ENCODE measurements at regions not wholly inside any gene's neighbourhood (a gene's known extent, or its start where the extent isn't known, plus 50 kb on each side); places are given as distances from the start of the nearest gene placed in this dataset.
A peak's percentile ranks its signal among the peaks of the same experiment; 100 is the strongest.

- Histone ChIP-seq H3K4ac (ENCODE audit: low read length) (no peak overlapping the region), H3K79me1 (ENCODE audit: low read depth, low read length) (no peaks in the 10 kb centered on the region), H3K4me1 (ENCODE audit: control insufficient read depth in 2 of 2, insufficient read depth in 1 of 2, low read depth in 1 of 2, low read length in 2 of 2) (no peaks in the 10 kb centered on the region), H2BK12ac (ENCODE audit: low read length) (no peak overlapping the region), H4K8ac (ENCODE audit: low read depth, low read length) (no peak overlapping the region), H2AFZ (ENCODE audit: low read length) (no peak overlapping the region), H3K23ac (ENCODE audit: low read depth, low read length, poor library complexity) (no peak overlapping the region), H3K4me3 (ENCODE audit: low read length in 2 of 2) (no peak overlapping the region), H3K14ac (ENCODE audit: low read length) (no peak overlapping the region), H3K27me3 (ENCODE audit: control insufficient read depth in 3 of 3, insufficient read depth in 3 of 3, low read depth in 1 of 3, low read length in 3 of 3) (no peaks in the 10 kb centered on the region), H2BK5ac (ENCODE audit: low read length) (no peak overlapping the region), H3K9me3 (replicated peaks in 1 of 2; ENCODE audit: control insufficient read depth in 2 of 2, insufficient read depth in 1 of 2, low read depth in 1 of 2, low read length in 2 of 2) (peaks cover 0 to 3% of the 10 kb centered on the region in 2 donors), H3K27ac (replicated peaks; ENCODE audit: low read length) (no peak overlapping the region), H3K4me2 (ENCODE audit: insufficient read depth, low read length, poor library complexity, severe bottlenecking) (no peak overlapping the region), H2AK5ac (ENCODE audit: low read depth, low read length) (no peak overlapping the region), H3K9ac (ENCODE audit: low read depth, low read length, poor library complexity) (no peak overlapping the region), H2BK120ac (ENCODE audit: low read depth, low read length) (no peak overlapping the region), H4K91ac (ENCODE audit: low read depth, low read length, poor library complexity) (no peak overlapping the region), H3K18ac (ENCODE audit: low read length) (no peak overlapping the region), H3K36me3 (replicated peaks in 1 of 2; ENCODE audit: control insufficient read depth in 2 of 2, insufficient read depth in 2 of 2, low read length in 2 of 2) (no peaks in the 10 kb centered on the region), H2BK15ac (ENCODE audit: low read length) (no peak overlapping the region)
- no peak for DNase-seq (ENCODE audit: low spot score)
- no CpG with 5 or more reads among the region's 9 CpGs for WGBS, 2 donors (ENCODE audit: extremely low coverage in 2 of 2, insufficient read length in 2 of 2, insufficient replicate concordance in 1 of 2)
These were observed 647.3 kb upstream of the DEFB115 start for GRCh38 chr20:30610029-30610693.

- DNase-seq (ENCODE audit: low spot score), result no peak
- H3K4me3 ChIP-seq (ENCODE audit: low read length in 2 of 2), result peak overlapping the region in 1 of 2 donors; percentile 39
- H3K9me3 ChIP-seq (replicated peaks in 1 of 2; ENCODE audit: control insufficient read depth in 2 of 2, insufficient read depth in 1 of 2, low read depth in 1 of 2, low read length in 2 of 2), result peaks cover 0 to 3% of the 10 kb centered on the region in 2 donors
- H2BK5ac ChIP-seq (ENCODE audit: low read length), result no peak overlapping the region
- no peak overlapping the region for H3K27ac ChIP-seq (replicated peaks; ENCODE audit: low read length)
- no peak overlapping the region for H4K8ac ChIP-seq (ENCODE audit: low read depth, low read length)
- WGBS, 2 donors (ENCODE audit: extremely low coverage in 2 of 2, insufficient read length in 2 of 2, insufficient replicate concordance in 1 of 2), result no CpG with 5 or more reads among the region's 4 CpGs
- no peak overlapping the region for H2AK5ac ChIP-seq (ENCODE audit: low read depth, low read length)
- H3K4me2 ChIP-seq (ENCODE audit: insufficient read depth, low read length, poor library complexity, severe bottlenecking), result no peak overlapping the region
- H3K14ac ChIP-seq (ENCODE audit: low read length), result no peak overlapping the region
- H2BK120ac ChIP-seq (ENCODE audit: low read depth, low read length), result no peak overlapping the region
- H3K4ac ChIP-seq (ENCODE audit: low read length), result no peak overlapping the region
- H3K79me1 ChIP-seq (ENCODE audit: low read depth, low read length), result no peaks in the 10 kb centered on the region
- H3K4me1 ChIP-seq (ENCODE audit: control insufficient read depth in 2 of 2, insufficient read depth in 1 of 2, low read depth in 1 of 2, low read length in 2 of 2), result no peaks in the 10 kb centered on the region
- H2BK12ac ChIP-seq (ENCODE audit: low read length), result no peak overlapping the region
- H3K9ac ChIP-seq (ENCODE audit: low read depth, low read length, poor library complexity), result no peak overlapping the region
- H3K18ac ChIP-seq (ENCODE audit: low read length), result no peak overlapping the region
- no peak overlapping the region for H2BK15ac ChIP-seq (ENCODE audit: low read length)
- H3K23ac ChIP-seq (ENCODE audit: low read depth, low read length, poor library complexity), result no peak overlapping the region
- H4K91ac ChIP-seq (ENCODE audit: low read depth, low read length, poor library complexity), result no peak overlapping the region
- H3K36me3 ChIP-seq (replicated peaks in 1 of 2; ENCODE audit: control insufficient read depth in 2 of 2, insufficient read depth in 2 of 2, low read length in 2 of 2), result no peaks in the 10 kb centered on the region
- H3K27me3 ChIP-seq (ENCODE audit: control insufficient read depth in 3 of 3, insufficient read depth in 3 of 3, low read depth in 1 of 3, low read length in 3 of 3), result no peaks in the 10 kb centered on the region
- H2AFZ ChIP-seq (ENCODE audit: low read length), result no peak overlapping the region
These were observed 646.7 kb upstream of the DEFB115 start for GRCh38 chr20:30610751-30611150.

- DNase-seq (ENCODE audit: low spot score), result no peak
- H3K27me3 ChIP-seq (ENCODE audit: control insufficient read depth in 3 of 3, insufficient read depth in 3 of 3, low read depth in 1 of 3, low read length in 3 of 3), result no peaks in the 10 kb centered on the region
- H4K91ac ChIP-seq (ENCODE audit: low read depth, low read length, poor library complexity), result no peak overlapping the region
- H2AFZ ChIP-seq (ENCODE audit: low read length), result no peak overlapping the region
- no peak overlapping the region for H3K9ac ChIP-seq (ENCODE audit: low read depth, low read length, poor library complexity)
- H2AK5ac ChIP-seq (ENCODE audit: low read depth, low read length), result no peak overlapping the region
- H2BK12ac ChIP-seq (ENCODE audit: low read length), result no peak overlapping the region
- H3K4ac ChIP-seq (ENCODE audit: low read length), result no peak overlapping the region
- H3K18ac ChIP-seq (ENCODE audit: low read length), result no peak overlapping the region
- no peaks in the 10 kb centered on the region for H3K36me3 ChIP-seq (replicated peaks in 1 of 2; ENCODE audit: control insufficient read depth in 2 of 2, insufficient read depth in 2 of 2, low read length in 2 of 2)
- no CpG with 5 or more reads among the region's 15 CpGs for WGBS, 2 donors (ENCODE audit: extremely low coverage in 2 of 2, insufficient read length in 2 of 2, insufficient replicate concordance in 1 of 2)
- H3K9me3 ChIP-seq (replicated peaks in 1 of 2; ENCODE audit: control insufficient read depth in 2 of 2, insufficient read depth in 1 of 2, low read depth in 1 of 2, low read length in 2 of 2), result peaks cover 0 to 7% of the 10 kb centered on the region in 2 donors
- no peak overlapping the region for H3K27ac ChIP-seq (replicated peaks; ENCODE audit: low read length)
- H2BK15ac ChIP-seq (ENCODE audit: low read length), result no peak overlapping the region
- H3K4me3 ChIP-seq (ENCODE audit: low read length in 2 of 2), result no peak overlapping the region
- H2BK5ac ChIP-seq (ENCODE audit: low read length), result no peak overlapping the region
- no peak overlapping the region for H3K14ac ChIP-seq (ENCODE audit: low read length)
- no peak overlapping the region for H3K4me2 ChIP-seq (ENCODE audit: insufficient read depth, low read length, poor library complexity, severe bottlenecking)
- no peak overlapping the region for H3K23ac ChIP-seq (ENCODE audit: low read depth, low read length, poor library complexity)
- no peaks in the 10 kb centered on the region for H3K79me1 ChIP-seq (ENCODE audit: low read depth, low read length)
- H2BK120ac ChIP-seq (ENCODE audit: low read depth, low read length), result no peak overlapping the region
- no peak overlapping the region for H4K8ac ChIP-seq (ENCODE audit: low read depth, low read length)
- no peaks in the 10 kb centered on the region for H3K4me1 ChIP-seq (ENCODE audit: control insufficient read depth in 2 of 2, insufficient read depth in 1 of 2, low read depth in 1 of 2, low read length in 2 of 2)
These were observed 646.1 kb upstream of the DEFB115 start for GRCh38 chr20:30611239-30611984.

GRCh38 chr20:30612344-30612743 is 645.1 kb upstream of the DEFB115 start:
- Histone ChIP-seq H3K18ac (ENCODE audit: low read length) (no peak overlapping the region), H2BK5ac (ENCODE audit: low read length) (no peak overlapping the region), H2AK5ac (ENCODE audit: low read depth, low read length) (no peak overlapping the region), H3K79me1 (ENCODE audit: low read depth, low read length) (no peaks in the 10 kb centered on the region), H3K27me3 (ENCODE audit: control insufficient read depth in 3 of 3, insufficient read depth in 3 of 3, low read depth in 1 of 3, low read length in 3 of 3) (no peaks in the 10 kb centered on the region), H2BK15ac (ENCODE audit: low read length) (no peak overlapping the region), H3K23ac (ENCODE audit: low read depth, low read length, poor library complexity) (no peak overlapping the region), H3K4ac (ENCODE audit: low read length) (no peak overlapping the region), H3K14ac (ENCODE audit: low read length) (no peak overlapping the region), H3K36me3 (replicated peaks in 1 of 2; ENCODE audit: control insufficient read depth in 2 of 2, insufficient read depth in 2 of 2, low read length in 2 of 2) (no peaks in the 10 kb centered on the region), H3K4me2 (ENCODE audit: insufficient read depth, low read length, poor library complexity, severe bottlenecking) (no peak overlapping the region), H3K27ac (replicated peaks; ENCODE audit: low read length) (no peak overlapping the region), H4K8ac (ENCODE audit: low read depth, low read length) (no peak overlapping the region), H2BK120ac (ENCODE audit: low read depth, low read length) (no peak overlapping the region), H2BK12ac (ENCODE audit: low read length) (no peak overlapping the region), H3K9me3 (replicated peaks in 1 of 2; ENCODE audit: control insufficient read depth in 2 of 2, insufficient read depth in 1 of 2, low read depth in 1 of 2, low read length in 2 of 2) (peaks cover 0 to 8% of the 10 kb centered on the region in 2 donors), H3K9ac (ENCODE audit: low read depth, low read length, poor library complexity) (no peak overlapping the region), H3K4me3 (ENCODE audit: low read length in 2 of 2) (no peak overlapping the region), H2AFZ (ENCODE audit: low read length) (no peak overlapping the region), H4K91ac (ENCODE audit: low read depth, low read length, poor library complexity) (no peak overlapping the region), H3K4me1 (ENCODE audit: control insufficient read depth in 2 of 2, insufficient read depth in 1 of 2, low read depth in 1 of 2, low read length in 2 of 2) (no peaks in the 10 kb centered on the region)
- WGBS, 2 donors (ENCODE audit: extremely low coverage in 2 of 2, insufficient read length in 2 of 2, insufficient replicate concordance in 1 of 2), result no CpG with 5 or more reads among the region's 1 CpG
- no peak for DNase-seq (ENCODE audit: low spot score)
